ENCODE measurements at regions not wholly inside any gene's neighbourhood (a gene's known extent, or its start where the extent isn't known, plus 50 kb on each side); places are given as distances from the start of the nearest gene placed in this dataset.

DNA sequence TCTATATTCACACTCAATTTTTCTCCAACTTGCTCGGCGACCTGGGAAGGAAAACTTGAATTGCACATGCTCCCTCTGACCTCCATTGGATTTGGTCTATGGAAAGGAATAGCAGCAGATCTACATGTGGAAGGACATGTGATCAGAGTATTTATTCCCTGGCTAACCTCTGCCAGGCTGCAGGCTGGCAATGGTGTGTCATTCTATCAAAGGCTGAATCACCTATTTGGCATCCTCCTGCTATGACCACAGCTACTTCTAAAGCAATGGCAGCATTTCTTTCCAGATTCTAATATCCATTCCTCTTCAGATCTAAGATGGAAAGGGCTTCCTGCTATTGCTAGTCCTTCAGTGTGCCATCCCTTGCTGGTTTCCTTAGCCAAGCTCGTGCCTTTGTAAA, 144.3 kb upstream of the FREM2 start:
- Mint-ChIP-seq H3K4me3 (no peak overlapping the region), H3K4me1 (0 out of 2 replicates have a peak, but pooled peaks cover 6% of the 10 kb centered on the region), H3K27ac (no peak overlapping the region), H3K9me3 (no peaks in the 10 kb centered on the region), H3K36me3 (no peaks in the 10 kb centered on the region), H3K27me3 (ENCODE audit: low read depth) (no peaks in the 10 kb centered on the region)
- ChIA-PET CTCF (no interaction called here), POLR2A (interaction anchor here (0.6 kb wide), 1 partner anchor 1211 kb away, joined by 3 read pairs; no protein-coding TSS in a partner anchor)
- no peak for DNase-seq (ENCODE audit: low spot score)
- no peak for ATAC-seq
- TF ChIP-seq ELF4 (CRISPR knock-in tag; IDR thresholded peaks at IDR 0.05; ENCODE audit: low read depth) (no peak), CREM (CRISPR knock-in tag; IDR thresholded peaks at IDR 0.05) (no peak), ZNF232 (CRISPR knock-in tag; IDR thresholded peaks at IDR 0.05) (no peak)
- TF ChIP-seq, protein P1, sequence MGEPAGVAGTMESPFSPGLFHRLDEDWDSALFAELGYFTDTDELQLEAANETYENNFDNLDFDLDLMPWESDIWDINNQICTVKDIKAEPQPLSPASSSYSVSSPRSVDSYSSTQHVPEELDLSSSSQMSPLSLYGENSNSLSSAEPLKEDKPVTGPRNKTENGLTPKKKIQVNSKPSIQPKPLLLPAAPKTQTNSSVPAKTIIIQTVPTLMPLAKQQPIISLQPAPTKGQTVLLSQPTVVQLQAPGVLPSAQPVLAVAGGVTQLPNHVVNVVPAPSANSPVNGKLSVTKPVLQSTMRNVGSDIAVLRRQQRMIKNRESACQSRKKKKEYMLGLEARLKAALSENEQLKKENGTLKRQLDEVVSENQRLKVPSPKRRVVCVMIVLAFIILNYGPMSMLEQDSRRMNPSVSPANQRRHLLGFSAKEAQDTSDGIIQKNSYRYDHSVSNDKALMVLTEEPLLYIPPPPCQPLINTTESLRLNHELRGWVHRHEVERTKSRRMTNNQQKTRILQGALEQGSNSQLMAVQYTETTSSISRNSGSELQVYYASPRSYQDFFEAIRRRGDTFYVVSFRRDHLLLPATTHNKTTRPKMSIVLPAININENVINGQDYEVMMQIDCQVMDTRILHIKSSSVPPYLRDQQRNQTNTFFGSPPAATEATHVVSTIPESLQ (CRISPR knock-in tag; IDR thresholded peaks at IDR 0.05) = no peak
- TF ChIP-seq, protein P2, sequence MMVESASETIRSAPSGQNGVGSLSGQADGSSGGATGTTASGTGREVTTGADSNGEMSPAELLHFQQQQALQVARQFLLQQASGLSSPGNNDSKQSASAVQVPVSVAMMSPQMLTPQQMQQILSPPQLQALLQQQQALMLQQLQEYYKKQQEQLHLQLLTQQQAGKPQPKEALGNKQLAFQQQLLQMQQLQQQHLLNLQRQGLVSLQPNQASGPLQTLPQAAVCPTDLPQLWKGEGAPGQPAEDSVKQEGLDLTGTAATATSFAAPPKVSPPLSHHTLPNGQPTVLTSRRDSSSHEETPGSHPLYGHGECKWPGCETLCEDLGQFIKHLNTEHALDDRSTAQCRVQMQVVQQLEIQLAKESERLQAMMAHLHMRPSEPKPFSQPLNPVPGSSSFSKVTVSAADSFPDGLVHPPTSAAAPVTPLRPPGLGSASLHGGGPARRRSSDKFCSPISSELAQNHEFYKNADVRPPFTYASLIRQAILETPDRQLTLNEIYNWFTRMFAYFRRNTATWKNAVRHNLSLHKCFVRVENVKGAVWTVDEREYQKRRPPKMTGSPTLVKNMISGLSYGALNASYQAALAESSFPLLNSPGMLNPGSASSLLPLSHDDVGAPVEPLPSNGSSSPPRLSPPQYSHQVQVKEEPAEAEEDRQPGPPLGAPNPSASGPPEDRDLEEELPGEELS (CRISPR knock-in tag; IDR thresholded peaks at IDR 0.05) = no peak

DNA sequence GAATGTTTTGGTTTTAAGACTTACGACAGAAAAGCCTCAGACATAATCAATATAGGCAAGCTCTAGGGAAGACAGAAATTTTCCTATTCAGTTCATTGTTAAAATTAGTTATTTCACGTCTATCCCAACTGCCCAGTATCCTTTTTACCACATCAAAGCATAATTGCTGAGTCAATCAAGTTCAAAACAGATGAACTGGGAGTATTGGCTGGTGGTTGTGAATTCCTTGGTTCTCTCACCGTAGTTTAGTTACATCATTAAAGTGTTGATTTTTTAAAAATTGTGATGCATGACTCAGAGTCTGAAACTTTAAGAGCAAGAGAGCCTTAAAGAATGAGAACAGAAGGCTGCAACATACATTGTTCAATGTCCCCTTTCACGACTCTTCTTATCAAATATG, 143.3 kb upstream of the FREM2 start:
- POLR2A ChIA-PET = no interaction called here
- TF ChIP-seq CREB1 (CRISPR knock-in tag; IDR thresholded peaks at IDR 0.05) = no peak
- no peak for TF ChIP-seq RELA (CRISPR knock-in tag; IDR thresholded peaks at IDR 0.05; ENCODE audit: borderline replicate concordance)
- TF ChIP-seq MYBL2 (CRISPR knock-in tag; IDR thresholded peaks at IDR 0.05) = no peak
- no peak for TF ChIP-seq NFATC4 (CRISPR knock-in tag; IDR thresholded peaks at IDR 0.05)
- no peak for TF ChIP-seq HMGA2 (CRISPR knock-in tag; IDR thresholded peaks at IDR 0.05)
- no peak for TF ChIP-seq TCF7 (CRISPR knock-in tag; IDR thresholded peaks at IDR 0.05; ENCODE audit: low read depth)
- TF ChIP-seq, protein P3, sequence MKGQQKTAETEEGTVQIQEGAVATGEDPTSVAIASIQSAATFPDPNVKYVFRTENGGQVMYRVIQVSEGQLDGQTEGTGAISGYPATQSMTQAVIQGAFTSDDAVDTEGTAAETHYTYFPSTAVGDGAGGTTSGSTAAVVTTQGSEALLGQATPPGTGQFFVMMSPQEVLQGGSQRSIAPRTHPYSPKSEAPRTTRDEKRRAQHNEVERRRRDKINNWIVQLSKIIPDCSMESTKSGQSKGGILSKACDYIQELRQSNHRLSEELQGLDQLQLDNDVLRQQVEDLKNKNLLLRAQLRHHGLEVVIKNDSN (CRISPR knock-in tag; IDR thresholded peaks at IDR 0.05) = no peak
- TF ChIP-seq, protein P4, sequence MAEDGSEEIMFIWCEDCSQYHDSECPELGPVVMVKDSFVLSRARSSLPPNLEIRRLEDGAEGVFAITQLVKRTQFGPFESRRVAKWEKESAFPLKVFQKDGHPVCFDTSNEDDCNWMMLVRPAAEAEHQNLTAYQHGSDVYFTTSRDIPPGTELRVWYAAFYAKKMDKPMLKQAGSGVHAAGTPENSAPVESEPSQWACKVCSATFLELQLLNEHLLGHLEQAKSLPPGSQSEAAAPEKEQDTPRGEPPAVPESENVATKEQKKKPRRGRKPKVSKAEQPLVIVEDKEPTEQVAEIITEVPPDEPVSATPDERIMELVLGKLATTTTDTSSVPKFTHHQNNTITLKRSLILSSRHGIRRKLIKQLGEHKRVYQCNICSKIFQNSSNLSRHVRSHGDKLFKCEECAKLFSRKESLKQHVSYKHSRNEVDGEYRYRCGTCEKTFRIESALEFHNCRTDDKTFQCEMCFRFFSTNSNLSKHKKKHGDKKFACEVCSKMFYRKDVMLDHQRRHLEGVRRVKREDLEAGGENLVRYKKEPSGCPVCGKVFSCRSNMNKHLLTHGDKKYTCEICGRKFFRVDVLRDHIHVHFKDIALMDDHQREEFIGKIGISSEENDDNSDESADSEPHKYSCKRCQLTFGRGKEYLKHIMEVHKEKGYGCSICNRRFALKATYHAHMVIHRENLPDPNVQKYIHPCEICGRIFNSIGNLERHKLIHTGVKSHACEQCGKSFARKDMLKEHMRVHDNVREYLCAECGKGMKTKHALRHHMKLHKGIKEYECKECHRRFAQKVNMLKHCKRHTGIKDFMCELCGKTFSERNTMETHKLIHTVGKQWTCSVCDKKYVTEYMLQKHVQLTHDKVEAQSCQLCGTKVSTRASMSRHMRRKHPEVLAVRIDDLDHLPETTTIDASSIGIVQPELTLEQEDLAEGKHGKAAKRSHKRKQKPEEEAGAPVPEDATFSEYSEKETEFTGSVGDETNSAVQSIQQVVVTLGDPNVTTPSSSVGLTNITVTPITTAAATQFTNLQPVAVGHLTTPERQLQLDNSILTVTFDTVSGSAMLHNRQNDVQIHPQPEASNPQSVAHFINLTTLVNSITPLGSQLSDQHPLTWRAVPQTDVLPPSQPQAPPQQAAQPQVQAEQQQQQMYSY (CRISPR knock-in tag; IDR thresholded peaks at IDR 0.05) = no peak
- no peak for TF ChIP-seq ZNF232 (CRISPR knock-in tag; IDR thresholded peaks at IDR 0.05)
- TF ChIP-seq, protein P5, sequence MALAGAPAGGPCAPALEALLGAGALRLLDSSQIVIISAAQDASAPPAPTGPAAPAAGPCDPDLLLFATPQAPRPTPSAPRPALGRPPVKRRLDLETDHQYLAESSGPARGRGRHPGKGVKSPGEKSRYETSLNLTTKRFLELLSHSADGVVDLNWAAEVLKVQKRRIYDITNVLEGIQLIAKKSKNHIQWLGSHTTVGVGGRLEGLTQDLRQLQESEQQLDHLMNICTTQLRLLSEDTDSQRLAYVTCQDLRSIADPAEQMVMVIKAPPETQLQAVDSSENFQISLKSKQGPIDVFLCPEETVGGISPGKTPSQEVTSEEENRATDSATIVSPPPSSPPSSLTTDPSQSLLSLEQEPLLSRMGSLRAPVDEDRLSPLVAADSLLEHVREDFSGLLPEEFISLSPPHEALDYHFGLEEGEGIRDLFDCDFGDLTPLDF (CRISPR knock-in tag; IDR thresholded peaks at IDR 0.05) = no peak
- TF ChIP-seq TP53 (CRISPR knock-in tag; IDR thresholded peaks at IDR 0.05) = no peak
- no peak for TF ChIP-seq ETV6 (CRISPR knock-in tag; IDR thresholded peaks at IDR 0.05)
- TF ChIP-seq, protein P6, sequence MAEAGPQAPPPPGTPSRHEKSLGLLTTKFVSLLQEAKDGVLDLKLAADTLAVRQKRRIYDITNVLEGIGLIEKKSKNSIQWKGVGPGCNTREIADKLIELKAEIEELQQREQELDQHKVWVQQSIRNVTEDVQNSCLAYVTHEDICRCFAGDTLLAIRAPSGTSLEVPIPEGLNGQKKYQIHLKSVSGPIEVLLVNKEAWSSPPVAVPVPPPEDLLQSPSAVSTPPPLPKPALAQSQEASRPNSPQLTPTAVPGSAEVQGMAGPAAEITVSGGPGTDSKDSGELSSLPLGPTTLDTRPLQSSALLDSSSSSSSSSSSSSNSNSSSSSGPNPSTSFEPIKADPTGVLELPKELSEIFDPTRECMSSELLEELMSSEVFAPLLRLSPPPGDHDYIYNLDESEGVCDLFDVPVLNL (CRISPR knock-in tag; IDR thresholded peaks at IDR 0.05; ENCODE audit: borderline replicate concordance, low read depth) = no peak
- TF ChIP-seq, protein P7, sequence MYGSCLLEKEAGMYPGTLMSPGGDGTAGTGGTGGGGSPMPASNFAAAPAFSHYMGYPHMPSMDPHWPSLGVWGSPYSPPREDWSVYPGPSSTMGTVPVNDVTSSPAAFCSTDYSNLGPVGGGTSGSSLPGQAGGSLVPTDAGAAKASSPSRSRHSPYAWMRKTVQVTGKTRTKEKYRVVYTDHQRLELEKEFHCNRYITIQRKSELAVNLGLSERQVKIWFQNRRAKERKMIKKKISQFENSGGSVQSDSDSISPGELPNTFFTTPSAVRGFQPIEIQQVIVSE (CRISPR knock-in tag; IDR thresholded peaks at IDR 0.05; ENCODE audit: borderline replicate concordance) = no peak
- TF ChIP-seq ZBTB21 (CRISPR knock-in tag; IDR thresholded peaks at IDR 0.05; ENCODE audit: borderline replicate concordance) = no peak
- ATAC-seq = no peak
- Mint-ChIP-seq H3K9me3 (peaks cover 6% of the 10 kb centered on the region), H3K36me3 (no peaks in the 10 kb centered on the region), H3K4me1 (0 out of 2 replicates have a peak, but pooled peaks cover under 1% of the 10 kb centered on the region), H3K27me3 (ENCODE audit: low read depth) (no peaks in the 10 kb centered on the region), H3K27ac (no peak overlapping the region), H3K4me3 (no peak overlapping the region)
- CTCF ChIA-PET = interaction anchor here (1.1 kb wide), 1 partner anchor 39 kb away, joined by 3 read pairs; no protein-coding TSS in a partner anchor
- DNase-seq (ENCODE audit: low spot score) = no peak
